HepG2 (cell line): ENCODE measurements at regions not wholly inside any gene's neighbourhood (a gene's known extent, or its start where the extent isn't known, plus 50 kb on each side); places are given as distances from the start of the nearest gene placed in this dataset.

Experiments used
- ATAC-seq: fragments of 200-7000 bp; cut with Tn5 transposase; 3 replicates; pipeline ENCODE4 v1.9.1; 2020; ENCODE audit warnings: mild to moderate bottlenecking, moderate library complexity
- BruUV-seq: library from RNA; stranded (reverse); fragments of 400-500 nt; replicated peaks from 2 replicates; lab custom pipeline; 2021; lab: Mats Ljungman, UMichigan
- CTCF ChIA-PET: fragments of 300-600 bp; formaldehyde crosslinking; extraction: SDS; loops from one replicate; lab custom pipeline; 2021; ENCODE audit warnings: low total read pairs, inconsistent platforms, low intra/inter-chr PET ratio; lab: Yijun Ruan, JAX
- POLR2A ChIA-PET: fragments of 350-600 bp; sonication (Branson Sonifier 250); formaldehyde crosslinking; loops from one replicate; lab custom pipeline; 2020; ENCODE audit warnings: antibody characterized with exemption, inconsistent platforms; lab: Yijun Ruan, JAX
- DNase-seq: peaks from one replicate; pipeline ENCODE4 v3.0.0-alpha.2; 2015; ENCODE audit warnings: low spot score
- FAIRE-seq: peaks from 3 replicates; lab custom pipeline; 2011; peaks lifted over from hg19 to GRCh38; lab: Jason Lieb, UNC
- H2AFZ ChIP-seq: one replicate; pipeline ENCODE4 v1.6.1; 2011; ENCODE audit warnings: low read length, inconsistent platforms
- H3K27ac ChIP-seq: fragments of 300-600 bp; 3 replicates; pipeline ENCODE4 v1.8.0; 2011; ENCODE audit warnings: mixed run types, mild to moderate bottlenecking, mixed read lengths, low read length, inconsistent platforms; ENCODE audit not compliant: insufficient read depth; ENCODE audit errors: extremely low read length
- H3K27me3 ChIP-seq, 2 experiments: fragments of 200-600 bp in 1 of 2; 2 replicates in 1 of 2; 3 replicates in 1 of 2; pipeline versions ENCODE4 v1.6.0 to v1.8.0; 2011; ENCODE audit warnings: low read length in 2 of 2, mild to moderate bottlenecking in 2 of 2, moderate library complexity in 2 of 2, inconsistent platforms in 1 of 2; ENCODE audit not compliant: insufficient read depth in 2 of 2, control insufficient read depth in 1 of 2
- H3K36me3 ChIP-seq, 2 experiments: fragments of 200-600 bp in 1 of 2; replicated peaks in 1 of 2; 2 replicates in 1 of 2; 3 replicates in 1 of 2; pipeline versions ENCODE4 v1.5.1 to v1.8.0; 2011; ENCODE audit warnings: low read length in 2 of 2, inconsistent platforms in 1 of 2; ENCODE audit not compliant: insufficient read depth in 2 of 2, control insufficient read depth in 1 of 2
- H3K4me1 ChIP-seq: 2 replicates; pipeline ENCODE4 v1.5.1; 2012; ENCODE audit warnings: low read length, inconsistent platforms; ENCODE audit not compliant: insufficient read depth
- H3K4me2 ChIP-seq: 2 replicates; pipeline ENCODE4 v1.6.0; 2011; ENCODE audit warnings: low read depth, low read length, inconsistent platforms
- H3K4me3 ChIP-seq, 3 experiments: fragments of 200-600 bp in 1 of 3; sonication (generic), shearing (Covaris generic) in 1 of 3; replicated peaks in 1 of 3; 2 replicates each; pipeline ENCODE4 v1.5.1; 2011 to 2016; ENCODE audit warnings: low read length in 3 of 3, inconsistent platforms in 2 of 3, low read depth in 2 of 3, mild to moderate bottlenecking in 2 of 3, control low read depth in 1 of 3, mixed read lengths in 1 of 3; ENCODE audit not compliant: insufficient read depth in 1 of 3
- H3K79me2 ChIP-seq: one replicate; pipeline ENCODE4 v1.6.1; 2011; ENCODE audit warnings: low read length, inconsistent platforms; ENCODE audit not compliant: insufficient read depth
- H3K9ac ChIP-seq: 2 replicates; pipeline ENCODE4 v1.6.0; 2011; ENCODE audit warnings: mild to moderate bottlenecking, low read depth, low read length, inconsistent platforms; ENCODE audit not compliant: insufficient read depth
- H3K9me3 ChIP-seq: 2 replicates; pipeline ENCODE4 v1.5.1; 2012; ENCODE audit warnings: mild to moderate bottlenecking, low read length
- H4K20me1 ChIP-seq: 2 replicates; pipeline ENCODE4 v1.6.0; 2011; ENCODE audit warnings: inconsistent platforms, mild to moderate bottlenecking, low read length, moderate library complexity; ENCODE audit not compliant: insufficient read depth
- ATAD3A ChIP-seq: sonication (generic); formaldehyde crosslinking; IDR thresholded peaks from 2 replicates; pipeline ENCODE4 v1.4.0; 2020; ENCODE audit warnings: missing genetic modification reagents
- KDM6A ChIP-seq: IDR thresholded peaks from 2 replicates; pipeline ENCODE4 v1.6.1; 2016; ENCODE audit warnings: low read depth
- RBM22 ChIP-seq: fragments of 200-400 bp; formaldehyde crosslinking; optimal IDR thresholded peaks from 2 replicates; pipeline ENCODE3; 2017; ENCODE audit warnings: mild to moderate bottlenecking, low read length, moderate library complexity
- SALL2 ChIP-seq: sonication (generic); formaldehyde crosslinking; IDR thresholded peaks from 2 replicates; pipeline ENCODE4 v1.8.1; 2023; ENCODE audit warnings: mild to moderate bottlenecking, missing genetic modification reagents, inconsistent platforms
- ZBTB43 ChIP-seq: sonication (generic); formaldehyde crosslinking; conservative IDR thresholded peaks from 2 replicates; pipeline ENCODE4 v1.4.0; 2020; ENCODE audit warnings: missing genetic modification reagents
- ZNF468 ChIP-seq: sonication (generic); formaldehyde crosslinking; IDR thresholded peaks from 2 replicates; pipeline ENCODE4 v1.8.0; 2022; ENCODE audit warnings: mild to moderate bottlenecking, moderate library complexity, missing genetic modification reagents
- ZNF513 ChIP-seq: sonication (generic); formaldehyde crosslinking; conservative IDR thresholded peaks from 2 replicates; pipeline ENCODE4 v1.5.0; 2020; ENCODE audit warnings: missing genetic modification reagents
- ZNF569 ChIP-seq: sonication (generic); formaldehyde crosslinking; IDR thresholded peaks from 2 replicates; pipeline ENCODE4 v1.5.0; 2020; ENCODE audit warnings: mild to moderate bottlenecking, missing genetic modification reagents, moderate library complexity, borderline replicate concordance
- WGBS: methylation state at CpG from one replicate; pipeline ENCODE4 v1.1.6; 2017; ENCODE audit warnings: low lambda C conversion rate; 5-methylcytosine and 5-hydroxymethylcytosine counted together
- in situ Hi-C: cut with HindIII; loops from 2 replicates; pipeline ENCODE4 v1.10.0; 2017; ENCODE audit warnings: low pct_unique_long_range_greater_than_20kb; ENCODE audit not compliant: extremely low pct_ligation_motif_present
- intact Hi-C: fragments of 100-400 bp; cut with micrococcal nuclease; formaldehyde crosslinking; loops from one replicate; pipeline ENCODE4 v1.10.0; 2022; ENCODE audit not compliant: unreplicated experiment
- TF ChIP-seq, protein P1 (sequence below): sonication (generic); formaldehyde crosslinking; IDR thresholded peaks from 2 replicates; pipeline ENCODE4 v1.5.1; 2020; ENCODE audit warnings: mild to moderate bottlenecking, missing genetic modification reagents, moderate library complexity
- TF ChIP-seq, protein P2 (sequence below): sonication (generic); formaldehyde crosslinking; IDR thresholded peaks from 2 replicates; pipeline ENCODE4 v1.5.0; 2020; ENCODE audit warnings: missing genetic modification reagents

- no peaks in the 10 kb centered on the region for H4K20me1 ChIP-seq
- H3K4me3 ChIP-seq = no peak overlapping the region
- WGBS = 5% methylated on average over 3 of the region's 3 CpGs
- BruUV-seq = no TSS peak
- no peak for FAIRE-seq
- no peaks in the 10 kb centered on the region; a peak in 1 of 5 replicates for H3K27me3 ChIP-seq
- in situ Hi-C loops = no loop called here
- no peaks in the 10 kb centered on the region for H3K79me2 ChIP-seq
- H3K27ac ChIP-seq = no peak overlapping the region
- no peak overlapping the region for H3K9ac ChIP-seq
- intact Hi-C loops = no loop called here
- H2AFZ ChIP-seq = no peak overlapping the region
- CTCF ChIA-PET = no interaction called here
- POLR2A ChIA-PET = no interaction called here
- ATAC-seq = no peak
- TF ChIP-seq ZBTB43 (no peak), SALL2 (no peak), ZNF513 (CRISPR knock-in tag) (no peak), ZNF569 (no peak), RBM22 (no peak), ATAD3A (CRISPR knock-in tag) (no peak), KDM6A (no peak), ZNF468 (CRISPR knock-in tag) (no peak)
- TF ChIP-seq, protein P1, sequence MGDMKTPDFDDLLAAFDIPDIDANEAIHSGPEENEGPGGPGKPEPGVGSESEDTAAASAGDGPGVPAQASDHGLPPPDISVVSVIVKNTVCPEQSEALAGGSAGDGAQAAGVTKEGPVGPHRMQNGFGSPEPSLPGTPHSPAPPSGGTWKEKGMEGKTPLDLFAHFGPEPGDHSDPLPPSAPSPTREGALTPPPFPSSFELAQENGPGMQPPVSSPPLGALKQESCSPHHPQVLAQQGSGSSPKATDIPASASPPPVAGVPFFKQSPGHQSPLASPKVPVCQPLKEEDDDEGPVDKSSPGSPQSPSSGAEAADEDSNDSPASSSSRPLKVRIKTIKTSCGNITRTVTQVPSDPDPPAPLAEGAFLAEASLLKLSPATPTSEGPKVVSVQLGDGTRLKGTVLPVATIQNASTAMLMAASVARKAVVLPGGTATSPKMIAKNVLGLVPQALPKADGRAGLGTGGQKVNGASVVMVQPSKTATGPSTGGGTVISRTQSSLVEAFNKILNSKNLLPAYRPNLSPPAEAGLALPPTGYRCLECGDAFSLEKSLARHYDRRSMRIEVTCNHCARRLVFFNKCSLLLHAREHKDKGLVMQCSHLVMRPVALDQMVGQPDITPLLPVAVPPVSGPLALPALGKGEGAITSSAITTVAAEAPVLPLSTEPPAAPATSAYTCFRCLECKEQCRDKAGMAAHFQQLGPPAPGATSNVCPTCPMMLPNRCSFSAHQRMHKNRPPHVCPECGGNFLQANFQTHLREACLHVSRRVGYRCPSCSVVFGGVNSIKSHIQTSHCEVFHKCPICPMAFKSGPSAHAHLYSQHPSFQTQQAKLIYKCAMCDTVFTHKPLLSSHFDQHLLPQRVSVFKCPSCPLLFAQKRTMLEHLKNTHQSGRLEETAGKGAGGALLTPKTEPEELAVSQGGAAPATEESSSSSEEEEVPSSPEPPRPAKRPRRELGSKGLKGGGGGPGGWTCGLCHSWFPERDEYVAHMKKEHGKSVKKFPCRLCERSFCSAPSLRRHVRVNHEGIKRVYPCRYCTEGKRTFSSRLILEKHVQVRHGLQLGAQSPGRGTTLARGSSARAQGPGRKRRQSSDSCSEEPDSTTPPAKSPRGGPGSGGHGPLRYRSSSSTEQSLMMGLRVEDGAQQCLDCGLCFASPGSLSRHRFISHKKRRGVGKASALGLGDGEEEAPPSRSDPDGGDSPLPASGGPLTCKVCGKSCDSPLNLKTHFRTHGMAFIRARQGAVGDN = no peak
- TF ChIP-seq, protein P2, sequence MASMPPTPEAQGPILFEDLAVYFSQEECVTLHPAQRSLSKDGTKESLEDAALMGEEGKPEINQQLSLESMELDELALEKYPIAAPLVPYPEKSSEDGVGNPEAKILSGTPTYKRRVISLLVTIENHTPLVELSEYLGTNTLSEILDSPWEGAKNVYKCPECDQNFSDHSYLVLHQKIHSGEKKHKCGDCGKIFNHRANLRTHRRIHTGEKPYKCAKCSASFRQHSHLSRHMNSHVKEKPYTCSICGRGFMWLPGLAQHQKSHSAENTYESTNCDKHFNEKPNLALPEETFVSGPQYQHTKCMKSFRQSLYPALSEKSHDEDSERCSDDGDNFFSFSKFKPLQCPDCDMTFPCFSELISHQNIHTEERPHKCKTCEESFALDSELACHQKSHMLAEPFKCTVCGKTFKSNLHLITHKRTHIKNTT (CRISPR knock-in tag) = no peak
- no peak for DNase-seq
- H3K9me3 ChIP-seq = peaks cover 41% of the 10 kb centered on the region
- no peaks in the 10 kb centered on the region for H3K36me3 ChIP-seq
- H3K4me1 ChIP-seq = no peaks in the 10 kb centered on the region
- H3K4me2 ChIP-seq = no peak overlapping the region
These were observed 294.2 kb upstream of the MEIS2 start for GRCh38 chr15:37394402-37395099.
